ENCODE measurements at regions not wholly inside any gene's neighbourhood (a gene's known extent, or its start where the extent isn't known, plus 50 kb on each side); places are given as distances from the start of the nearest gene placed in this dataset.

DNA sequence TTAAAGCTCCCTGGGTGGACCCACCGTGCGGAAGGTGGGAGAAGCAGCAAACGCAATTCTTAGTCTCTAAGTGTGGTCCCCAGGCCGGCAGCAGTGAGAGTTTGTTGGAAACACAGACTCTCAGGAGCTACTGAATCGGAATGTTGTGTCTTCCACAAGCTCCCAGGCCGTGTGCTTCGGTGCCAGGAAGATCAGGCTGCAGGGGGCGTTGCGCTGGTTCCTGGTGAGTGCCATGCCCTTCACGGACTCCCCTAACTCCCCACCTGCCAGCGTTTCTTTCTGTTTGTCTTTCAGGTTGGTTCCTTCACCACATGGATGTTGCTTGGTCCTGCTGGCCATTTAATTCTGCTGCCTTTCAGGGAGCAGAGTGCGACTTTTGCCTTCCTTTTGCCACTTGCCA lies 91.2 kb upstream of the PITRM1 start:
- TF ChIP-seq POLR2AphosphoS5 (IDR thresholded peaks at IDR 0.05) (no peak), POLR2A (IDR thresholded peaks at IDR 0.05) (no peak), EP300 (IDR thresholded peaks at IDR 0.05; ENCODE audit: low read depth) (no peak)
- TF ChIP-seq, protein P1, sequence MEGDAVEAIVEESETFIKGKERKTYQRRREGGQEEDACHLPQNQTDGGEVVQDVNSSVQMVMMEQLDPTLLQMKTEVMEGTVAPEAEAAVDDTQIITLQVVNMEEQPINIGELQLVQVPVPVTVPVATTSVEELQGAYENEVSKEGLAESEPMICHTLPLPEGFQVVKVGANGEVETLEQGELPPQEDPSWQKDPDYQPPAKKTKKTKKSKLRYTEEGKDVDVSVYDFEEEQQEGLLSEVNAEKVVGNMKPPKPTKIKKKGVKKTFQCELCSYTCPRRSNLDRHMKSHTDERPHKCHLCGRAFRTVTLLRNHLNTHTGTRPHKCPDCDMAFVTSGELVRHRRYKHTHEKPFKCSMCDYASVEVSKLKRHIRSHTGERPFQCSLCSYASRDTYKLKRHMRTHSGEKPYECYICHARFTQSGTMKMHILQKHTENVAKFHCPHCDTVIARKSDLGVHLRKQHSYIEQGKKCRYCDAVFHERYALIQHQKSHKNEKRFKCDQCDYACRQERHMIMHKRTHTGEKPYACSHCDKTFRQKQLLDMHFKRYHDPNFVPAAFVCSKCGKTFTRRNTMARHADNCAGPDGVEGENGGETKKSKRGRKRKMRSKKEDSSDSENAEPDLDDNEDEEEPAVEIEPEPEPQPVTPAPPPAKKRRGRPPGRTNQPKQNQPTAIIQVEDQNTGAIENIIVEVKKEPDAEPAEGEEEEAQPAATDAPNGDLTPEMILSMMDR (IDR thresholded peaks at IDR 0.05): no peak

Measured in transverse colon (tissue), 4 donors.